AG09309 (cell line): ENCODE measurements at regions not wholly inside any gene's neighbourhood (a gene's known extent, or its start where the extent isn't known, plus 50 kb on each side); places are given as distances from the start of the nearest gene placed in this dataset.

Experiments
- DNase-seq: peaks from one replicate; pipeline ENCODE4 v3.0.0-alpha.2; 2010; ENCODE audit warnings: low read depth
- H3K4me3 ChIP-seq: 2 replicates; pipeline ENCODE4 v1.5.1; 2011; ENCODE audit warnings: mild to moderate bottlenecking, low read depth, low read length, moderate library complexity; ENCODE audit not compliant: control insufficient read depth
- CTCF ChIP-seq: IDR thresholded peaks from 2 replicates; pipeline ENCODE4 v1.5.1; 2011; ENCODE audit warnings: mild to moderate bottlenecking, low read depth, low read length, inconsistent platforms; ENCODE audit not compliant: insufficient read depth, control insufficient read depth; ENCODE audit errors: missing control alignments

- no peak for DNase-seq
- no peak for TF ChIP-seq CTCF
Measured at GRCh38 chr6:156167016-156167624, 610.1 kb upstream of the ARID1B start.

GRCh38 chr6:156166093-156166492 is 611.1 kb upstream of the ARID1B start:
- TF ChIP-seq CTCF, result no peak
- DNase-seq, result no peak
- H3K4me3 ChIP-seq, result no peak overlapping the region

More at GRCh38 chr6:156167016-156167624, 610.1 kb upstream of the ARID1B start:
- no peak overlapping the region for H3K4me3 ChIP-seq

GRCh38 chr6:156164701-156165452 is 612.3 kb upstream of the ARID1B start:
- TF ChIP-seq CTCF, result no peak
- no peak for DNase-seq
- no peak overlapping the region for H3K4me3 ChIP-seq

- H3K4me3 ChIP-seq, result no peak overlapping the region
- TF ChIP-seq CTCF, result no peak
- DNase-seq, result no peak
Measured at GRCh38 chr6:156163311-156163710, 613.9 kb upstream of the ARID1B start.

- no peak overlapping the region for H3K4me3 ChIP-seq
- DNase-seq, result no peak
- no peak for TF ChIP-seq CTCF
Measured at GRCh38 chr6:156161471-156161870, 615.7 kb upstream of the ARID1B start.

- TF ChIP-seq CTCF, result no peak
- no peak overlapping the region for H3K4me3 ChIP-seq
- DNase-seq, result no peak
Measured at GRCh38 chr6:156160795-156161165, 616.4 kb upstream of the ARID1B start.
